ENCODE measurements at regions not wholly inside any gene's neighbourhood (a gene's known extent, or its start where the extent isn't known, plus 50 kb on each side); places are given as distances from the start of the nearest gene placed in this dataset.

DNA sequence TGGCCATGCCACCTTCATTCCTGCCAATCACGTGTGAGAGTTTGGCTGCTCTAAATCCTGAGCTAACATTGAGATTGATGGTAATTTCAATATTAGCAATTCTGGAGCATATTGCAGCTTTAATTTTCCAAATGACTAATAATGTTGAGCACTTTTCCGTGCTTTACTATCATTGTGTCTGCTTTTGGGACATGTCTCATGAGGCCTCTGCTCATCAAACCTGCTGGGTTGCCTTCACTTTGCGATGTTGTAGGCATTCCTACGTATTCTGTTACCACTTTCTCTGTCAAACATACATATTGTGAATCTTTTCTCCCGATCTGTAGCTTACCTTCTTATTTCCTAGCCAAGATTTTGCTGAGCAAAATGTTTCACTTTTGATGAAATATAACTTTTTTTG is 466.6 kb downstream of the GALR1 start:
- no peak overlapping the region for H3K4me3 ChIP-seq (ENCODE audit: low read depth, low read length)
- no peak for DNase-seq (ENCODE audit: low read depth)
- TF ChIP-seq, protein P1, sequence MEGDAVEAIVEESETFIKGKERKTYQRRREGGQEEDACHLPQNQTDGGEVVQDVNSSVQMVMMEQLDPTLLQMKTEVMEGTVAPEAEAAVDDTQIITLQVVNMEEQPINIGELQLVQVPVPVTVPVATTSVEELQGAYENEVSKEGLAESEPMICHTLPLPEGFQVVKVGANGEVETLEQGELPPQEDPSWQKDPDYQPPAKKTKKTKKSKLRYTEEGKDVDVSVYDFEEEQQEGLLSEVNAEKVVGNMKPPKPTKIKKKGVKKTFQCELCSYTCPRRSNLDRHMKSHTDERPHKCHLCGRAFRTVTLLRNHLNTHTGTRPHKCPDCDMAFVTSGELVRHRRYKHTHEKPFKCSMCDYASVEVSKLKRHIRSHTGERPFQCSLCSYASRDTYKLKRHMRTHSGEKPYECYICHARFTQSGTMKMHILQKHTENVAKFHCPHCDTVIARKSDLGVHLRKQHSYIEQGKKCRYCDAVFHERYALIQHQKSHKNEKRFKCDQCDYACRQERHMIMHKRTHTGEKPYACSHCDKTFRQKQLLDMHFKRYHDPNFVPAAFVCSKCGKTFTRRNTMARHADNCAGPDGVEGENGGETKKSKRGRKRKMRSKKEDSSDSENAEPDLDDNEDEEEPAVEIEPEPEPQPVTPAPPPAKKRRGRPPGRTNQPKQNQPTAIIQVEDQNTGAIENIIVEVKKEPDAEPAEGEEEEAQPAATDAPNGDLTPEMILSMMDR (IDR thresholded peaks at IDR 0.05; ENCODE audit: low read depth, low read length): no peak
- TF ChIP-seq MYC (IDR thresholded peaks at IDR 0.05; ENCODE audit: low read depth, low read length) (no peak), POLR2A (IDR thresholded peaks at IDR 0.05; ENCODE audit: extremely low read depth, insufficient read length) (no peak)
- TF ChIP-seq, protein P2, sequence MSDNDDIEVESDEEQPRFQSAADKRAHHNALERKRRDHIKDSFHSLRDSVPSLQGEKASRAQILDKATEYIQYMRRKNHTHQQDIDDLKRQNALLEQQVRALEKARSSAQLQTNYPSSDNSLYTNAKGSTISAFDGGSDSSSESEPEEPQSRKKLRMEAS (IDR thresholded peaks at IDR 0.05; ENCODE audit: low read depth, low read length): no peak

DNA sequence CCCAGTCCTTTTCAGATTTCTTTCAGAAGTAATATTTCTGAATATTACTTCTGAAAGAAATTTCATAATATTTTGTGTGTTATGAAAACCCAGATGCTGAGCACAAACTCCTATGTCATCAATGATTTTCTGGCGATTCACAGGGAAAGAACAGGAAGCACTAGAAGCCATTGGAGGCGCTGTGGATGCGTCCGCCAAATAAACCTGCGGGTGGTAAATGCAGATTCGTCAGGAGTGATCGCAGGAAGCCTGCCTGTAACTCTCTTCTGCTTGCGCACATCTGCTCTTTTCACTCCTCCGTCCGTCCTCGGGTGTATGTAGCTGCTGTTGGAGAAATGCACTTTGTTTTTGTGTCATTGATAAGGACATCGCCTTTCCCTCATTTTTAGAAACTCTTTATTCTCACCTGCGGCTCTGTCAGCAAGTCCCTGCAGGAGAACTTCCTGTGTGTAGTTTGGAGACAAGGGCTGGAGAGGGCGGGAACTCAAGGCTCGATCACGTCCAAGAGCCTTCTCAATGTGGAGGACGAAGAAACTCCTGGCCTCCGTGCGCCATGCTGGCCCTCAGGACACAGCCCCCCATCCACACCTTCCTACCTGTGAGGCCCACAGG is 483.8 kb downstream of the GALR1 start:
- DNase-seq (ENCODE audit: low read depth): no peak
- no peak overlapping the region for H3K4me3 ChIP-seq (ENCODE audit: low read depth, low read length)
- TF ChIP-seq, protein P2 (IDR thresholded peaks at IDR 0.05; ENCODE audit: low read depth, low read length): no peak
- TF ChIP-seq POLR2A (IDR thresholded peaks at IDR 0.05; ENCODE audit: extremely low read depth, insufficient read length) (no peak), MYC (IDR thresholded peaks at IDR 0.05; ENCODE audit: low read depth, low read length) (no peak)
- TF ChIP-seq, protein P1 (IDR thresholded peaks at IDR 0.05; ENCODE audit: low read depth, low read length): no peak

GRCh38 chr18:77736842-77737241 is 487.2 kb downstream of the GALR1 start:
- TF ChIP-seq POLR2A (IDR thresholded peaks at IDR 0.05; ENCODE audit: extremely low read depth, insufficient read length) (no peak), MYC (IDR thresholded peaks at IDR 0.05; ENCODE audit: low read depth, low read length) (no peak)
- TF ChIP-seq, protein P2 (IDR thresholded peaks at IDR 0.05; ENCODE audit: low read depth, low read length): no peak
- TF ChIP-seq, protein P1 (IDR thresholded peaks at IDR 0.05; ENCODE audit: low read depth, low read length): no peak
- no peak overlapping the region for H3K4me3 ChIP-seq (ENCODE audit: low read depth, low read length)
- peak; percentile 53 for DNase-seq (ENCODE audit: low read depth)

- TF ChIP-seq POLR2A (IDR thresholded peaks at IDR 0.05; ENCODE audit: extremely low read depth, insufficient read length): no peak
- TF ChIP-seq, protein P2 (IDR thresholded peaks at IDR 0.05; ENCODE audit: low read depth, low read length): no peak
- no peak for TF ChIP-seq MYC (IDR thresholded peaks at IDR 0.05; ENCODE audit: low read depth, low read length)
- TF ChIP-seq, protein P1 (IDR thresholded peaks at IDR 0.05; ENCODE audit: low read depth, low read length): no peak
- DNase-seq (ENCODE audit: low read depth): peak; percentile 61
Observed at GRCh38 chr18:77737405-77737804, 487.8 kb downstream of the GALR1 start.

GRCh38 chr18:77749089-77749488 is 499.4 kb downstream of the GALR1 start:
- peak; percentile 23 for DNase-seq (ENCODE audit: low read depth)
- H3K4me3 ChIP-seq (ENCODE audit: low read depth, low read length): no peak overlapping the region
- TF ChIP-seq, protein P1 (IDR thresholded peaks at IDR 0.05; ENCODE audit: low read depth, low read length): peak; percentile 75
- no peak for TF ChIP-seq POLR2A (IDR thresholded peaks at IDR 0.05; ENCODE audit: extremely low read depth, insufficient read length)

More at GRCh38 chr18:77737405-77737804, 487.8 kb downstream of the GALR1 start:
- H3K4me3 ChIP-seq (ENCODE audit: low read depth, low read length): no peak overlapping the region

GRCh38 chr18:77750006-77750405 is 500.4 kb downstream of the GALR1 start:
- no peak for DNase-seq (ENCODE audit: low read depth)
- TF ChIP-seq, protein P2 (IDR thresholded peaks at IDR 0.05; ENCODE audit: low read depth, low read length): no peak
- TF ChIP-seq MYC (IDR thresholded peaks at IDR 0.05; ENCODE audit: low read depth, low read length) (no peak), POLR2A (IDR thresholded peaks at IDR 0.05; ENCODE audit: extremely low read depth, insufficient read length) (no peak)
- TF ChIP-seq, protein P1 (IDR thresholded peaks at IDR 0.05; ENCODE audit: low read depth, low read length): no peak
- H3K4me3 ChIP-seq (ENCODE audit: low read depth, low read length): no peak overlapping the region
